ENCODE measurements at regions not wholly inside any gene's neighbourhood (a gene's known extent, or its start where the extent isn't known, plus 50 kb on each side); places are given as distances from the start of the nearest gene placed in this dataset.

GRCh38 chr1:99496067-99496466 is 149.8 kb upstream of the PALMD start:
- Histone ChIP-seq H3K4me1 (replicated peaks) (no peaks in the 10 kb centered on the region), H3K9me3 (no peaks in the 10 kb centered on the region), H3K27ac (no peak overlapping the region), H3K36me3 (no peaks in the 10 kb centered on the region), H3K27me3 (replicated peaks; ENCODE audit: insufficient read depth) (no peaks in the 10 kb centered on the region), H3K4me3 (no peak overlapping the region)
- intact Hi-C loops (cut with DNase I), result no loop called here
- no peak for TF ChIP-seq POLR2AphosphoS5 (IDR thresholded peaks at IDR 0.05)
- TF ChIP-seq, protein P1, sequence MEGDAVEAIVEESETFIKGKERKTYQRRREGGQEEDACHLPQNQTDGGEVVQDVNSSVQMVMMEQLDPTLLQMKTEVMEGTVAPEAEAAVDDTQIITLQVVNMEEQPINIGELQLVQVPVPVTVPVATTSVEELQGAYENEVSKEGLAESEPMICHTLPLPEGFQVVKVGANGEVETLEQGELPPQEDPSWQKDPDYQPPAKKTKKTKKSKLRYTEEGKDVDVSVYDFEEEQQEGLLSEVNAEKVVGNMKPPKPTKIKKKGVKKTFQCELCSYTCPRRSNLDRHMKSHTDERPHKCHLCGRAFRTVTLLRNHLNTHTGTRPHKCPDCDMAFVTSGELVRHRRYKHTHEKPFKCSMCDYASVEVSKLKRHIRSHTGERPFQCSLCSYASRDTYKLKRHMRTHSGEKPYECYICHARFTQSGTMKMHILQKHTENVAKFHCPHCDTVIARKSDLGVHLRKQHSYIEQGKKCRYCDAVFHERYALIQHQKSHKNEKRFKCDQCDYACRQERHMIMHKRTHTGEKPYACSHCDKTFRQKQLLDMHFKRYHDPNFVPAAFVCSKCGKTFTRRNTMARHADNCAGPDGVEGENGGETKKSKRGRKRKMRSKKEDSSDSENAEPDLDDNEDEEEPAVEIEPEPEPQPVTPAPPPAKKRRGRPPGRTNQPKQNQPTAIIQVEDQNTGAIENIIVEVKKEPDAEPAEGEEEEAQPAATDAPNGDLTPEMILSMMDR (IDR thresholded peaks at IDR 0.05), result no peak
- no peak for TF ChIP-seq POLR2A (IDR thresholded peaks at IDR 0.05)
- DNase-seq (ENCODE audit: low spot score), result no peak
- 83% methylated on average over 3 of the region's 3 CpGs for WGBS

DNA sequence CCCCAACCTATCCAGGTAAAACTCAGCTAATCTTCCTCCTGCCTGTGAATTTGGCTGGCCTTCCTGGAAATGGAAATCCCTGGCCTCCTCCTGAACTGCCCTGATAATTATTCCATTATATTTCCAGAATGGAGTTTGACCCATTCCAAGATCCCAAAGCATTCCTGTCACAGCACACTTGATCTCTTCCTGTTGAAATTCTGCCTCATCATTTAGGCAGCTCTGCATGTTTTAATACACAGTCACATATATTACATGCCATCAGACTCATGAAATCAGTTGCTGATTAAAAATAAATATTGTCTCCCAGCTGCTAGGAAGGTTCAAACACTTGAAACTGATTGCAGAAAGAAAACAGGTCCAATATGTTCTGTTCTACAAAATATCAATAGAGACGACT is 148.2 kb upstream of the PALMD start:
- WGBS, result 55% methylated on average over 1 of the region's 1 CpG
- TF ChIP-seq, protein P1 (IDR thresholded peaks at IDR 0.05), result no peak
- no peak for TF ChIP-seq POLR2AphosphoS5 (IDR thresholded peaks at IDR 0.05)
- TF ChIP-seq POLR2A (IDR thresholded peaks at IDR 0.05), result no peak

DNA sequence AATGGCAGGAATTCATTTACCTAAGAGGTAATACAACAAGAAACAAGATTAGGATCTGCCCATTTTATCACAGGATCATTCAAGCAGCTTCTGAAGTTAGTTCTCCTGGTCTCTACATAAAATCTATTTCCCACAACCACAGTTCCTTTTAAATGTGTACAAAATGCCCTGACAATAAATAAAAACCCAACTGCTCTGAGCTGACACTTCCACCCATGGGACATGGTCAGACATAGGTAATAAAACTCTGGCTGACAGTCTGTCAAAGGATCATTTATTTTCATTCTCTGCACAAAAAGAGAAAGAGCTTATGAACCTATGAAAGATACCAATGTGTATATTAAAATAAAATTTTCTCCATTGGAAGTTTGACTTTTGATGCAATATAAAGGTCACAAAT is 145.4 kb upstream of the PALMD start:
- TF ChIP-seq POLR2AphosphoS5 (IDR thresholded peaks at IDR 0.05) (no peak), POLR2A (IDR thresholded peaks at IDR 0.05) (no peak)
- TF ChIP-seq, protein P1 (IDR thresholded peaks at IDR 0.05), result no peak
- H3K4me3 ChIP-seq, result no peak overlapping the region
- H3K27ac ChIP-seq, result no peak overlapping the region
- H3K36me3 ChIP-seq, result no peaks in the 10 kb centered on the region
- DNase-seq (ENCODE audit: low spot score), result no peak
- H3K9me3 ChIP-seq, result no peaks in the 10 kb centered on the region
- intact Hi-C loops (cut with DNase I), result no loop called here
- H3K4me1 ChIP-seq (replicated peaks), result no peaks in the 10 kb centered on the region
- no peaks in the 10 kb centered on the region for H3K27me3 ChIP-seq (replicated peaks; ENCODE audit: insufficient read depth)

More for the DNA sequence above, 148.2 kb upstream of the PALMD start:
- intact Hi-C loops (cut with DNase I), result no loop called here
- no peak overlapping the region for H3K4me3 ChIP-seq
- DNase-seq (ENCODE audit: low spot score), result no peak
- no peaks in the 10 kb centered on the region for H3K9me3 ChIP-seq
- H3K27me3 ChIP-seq (replicated peaks; ENCODE audit: insufficient read depth), result no peaks in the 10 kb centered on the region
- H3K4me1 ChIP-seq (replicated peaks), result no peaks in the 10 kb centered on the region
- H3K36me3 ChIP-seq, result no peaks in the 10 kb centered on the region
- H3K27ac ChIP-seq, result no peak overlapping the region

DNA sequence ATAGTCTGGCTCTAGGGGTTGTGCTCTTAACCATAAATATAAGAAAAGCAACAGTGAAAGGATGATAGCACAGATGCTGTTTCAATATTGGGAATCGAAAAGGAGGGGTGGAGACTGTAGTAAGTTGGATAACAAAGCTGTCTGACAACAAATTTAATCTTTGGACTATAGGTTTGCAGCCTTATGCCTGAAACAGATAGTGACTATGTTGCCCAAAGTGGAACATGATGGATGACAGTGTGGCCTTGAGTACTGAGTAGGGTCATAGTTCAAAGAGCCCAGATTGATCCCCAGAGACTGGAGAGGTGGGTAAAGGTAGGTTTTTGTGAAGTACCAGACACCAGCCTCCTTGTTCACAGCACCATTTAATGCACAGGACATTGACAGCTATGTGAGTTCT is 144.0 kb upstream of the PALMD start:
- Histone ChIP-seq H3K27ac (no peak overlapping the region), H3K4me3 (no peak overlapping the region), H3K9me3 (no peaks in the 10 kb centered on the region), H3K27me3 (replicated peaks; ENCODE audit: insufficient read depth) (no peaks in the 10 kb centered on the region), H3K36me3 (no peaks in the 10 kb centered on the region), H3K4me1 (replicated peaks) (no peaks in the 10 kb centered on the region)
- TF ChIP-seq POLR2AphosphoS5 (IDR thresholded peaks at IDR 0.05), result no peak
- TF ChIP-seq POLR2A (IDR thresholded peaks at IDR 0.05), result no peak
- TF ChIP-seq, protein P1 (IDR thresholded peaks at IDR 0.05), result no peak
- DNase-seq (ENCODE audit: low spot score), result no peak
- 86% methylated on average over 1 of the region's 1 CpG for WGBS
- intact Hi-C loops (cut with DNase I), result no loop called here

GRCh38 chr1:99502400-99502799 is 143.5 kb upstream of the PALMD start:
- 56% methylated on average over 3 of the region's 3 CpGs for WGBS
- intact Hi-C loops (cut with DNase I), result no loop called here
- H3K9me3 ChIP-seq, result no peaks in the 10 kb centered on the region
- H3K4me1 ChIP-seq (replicated peaks), result no peaks in the 10 kb centered on the region
- no peak overlapping the region for H3K27ac ChIP-seq
- H3K36me3 ChIP-seq, result no peaks in the 10 kb centered on the region
- TF ChIP-seq POLR2A (IDR thresholded peaks at IDR 0.05) (no peak), POLR2AphosphoS5 (IDR thresholded peaks at IDR 0.05) (no peak)
- TF ChIP-seq, protein P1 (IDR thresholded peaks at IDR 0.05), result no peak
- no peak for DNase-seq (ENCODE audit: low spot score)
- no peak overlapping the region for H3K4me3 ChIP-seq
- H3K27me3 ChIP-seq (replicated peaks; ENCODE audit: insufficient read depth), result no peaks in the 10 kb centered on the region
